WTC11 (cell line): ENCODE measurements at regions not wholly inside any gene's neighbourhood (a gene's known extent, or its start where the extent isn't known, plus 50 kb on each side); places are given as distances from the start of the nearest gene placed in this dataset.

Experiments
- ATAC-seq: fragments of 200-7000 bp; cut with Tn5 transposase; 2 replicates; pipeline ENCODE4 v1.10.0; 2021; ENCODE audit warnings: mild to moderate bottlenecking, moderate library complexity
- CTCF ChIA-PET: fragments of 300-600 bp; sonication (Branson Sonifier 250); formaldehyde crosslinking; loops from one replicate; lab custom pipeline; 2021; ENCODE audit warnings: antibody characterized with exemption; lab: Charles Lee
- POLR2A ChIA-PET: fragments of 350-600 bp; sonication (Branson Sonifier 250); formaldehyde crosslinking; loops from one replicate; lab custom pipeline; 2021; ENCODE audit warnings: antibody characterized with exemption; lab: Charles Lee
- DNase-seq: peaks from one replicate; pipeline ENCODE4 v3.0.0; 2021; ENCODE audit warnings: low spot score
- H3K27ac Mint-ChIP-seq: 2 replicates; pipeline ENCODE4 v1.8.0; 2021; ENCODE audit warnings: mixed read lengths
- H3K27me3 Mint-ChIP-seq: 2 replicates; pipeline ENCODE4 v1.8.0; 2021; ENCODE audit warnings: low read depth, mild to moderate bottlenecking, moderate library complexity, mixed read lengths
- H3K36me3 Mint-ChIP-seq: 2 replicates; pipeline ENCODE4 v1.8.0; 2021; ENCODE audit warnings: mixed read lengths
- H3K4me1 Mint-ChIP-seq: 2 replicates; pipeline ENCODE4 v1.8.0; 2022; ENCODE audit warnings: mixed read lengths
- H3K4me3 Mint-ChIP-seq: 2 replicates; pipeline ENCODE4 v1.8.0; 2021; ENCODE audit warnings: mild to moderate bottlenecking, moderate library complexity, mixed read lengths
- H3K9me3 Mint-ChIP-seq: 2 replicates; pipeline ENCODE4 v1.8.0; 2021; ENCODE audit warnings: mixed read lengths
- ELF4 ChIP-seq: sonication (generic); formaldehyde crosslinking; IDR thresholded peaks from 2 replicates; pipeline ENCODE4 v1.8.1; 2022; ENCODE audit warnings: low read depth, mild to moderate bottlenecking, moderate library complexity, missing genetic modification reagents
- EMX1 ChIP-seq: fragments of 250-450 bp; sonication (Bioruptor Pico); IDR thresholded peaks from 2 replicates; pipeline ENCODE4 v1.8.0; 2021; ENCODE audit warnings: mild to moderate bottlenecking
- IRF2 ChIP-seq: sonication (generic); formaldehyde crosslinking; IDR thresholded peaks from 2 replicates; pipeline ENCODE4 v1.8.0; 2022; ENCODE audit warnings: low read depth, missing genetic modification reagents, borderline replicate concordance
- JUN ChIP-seq: sonication (generic); formaldehyde crosslinking; IDR thresholded peaks from 2 replicates; pipeline ENCODE4 v1.8.0; 2023; ENCODE audit warnings: mild to moderate bottlenecking, missing genetic modification reagents
- RELA ChIP-seq: sonication (generic); formaldehyde crosslinking; IDR thresholded peaks from 2 replicates; pipeline ENCODE4 v1.8.1; 2022; ENCODE audit warnings: missing genetic modification reagents, mild to moderate bottlenecking, borderline replicate concordance
- SMAD4 ChIP-seq: sonication (generic); formaldehyde crosslinking; IDR thresholded peaks from 2 replicates; pipeline ENCODE4 v1.8.0; 2022; ENCODE audit warnings: mild to moderate bottlenecking, missing genetic modification reagents
- ZNF317 ChIP-seq: sonication (generic); formaldehyde crosslinking; IDR thresholded peaks from 2 replicates; pipeline ENCODE4 v1.8.1; 2023; ENCODE audit warnings: low read depth, mild to moderate bottlenecking, moderate library complexity, missing genetic modification reagents, borderline replicate concordance
- ZNF423 ChIP-seq: fragments of 250-450 bp; sonication (Bioruptor Pico); IDR thresholded peaks from 2 replicates; pipeline ENCODE4 v2.1.2; 2022; ENCODE audit warnings: mild to moderate bottlenecking, moderate library complexity
- ZNF671 ChIP-seq: fragments of 250-450 bp; sonication (Bioruptor Pico); IDR thresholded peaks from 2 replicates; pipeline ENCODE4 v1.8.0; 2021; ENCODE audit warnings: mild to moderate bottlenecking
- TF ChIP-seq, protein P1 (sequence below): sonication (generic); formaldehyde crosslinking; conservative IDR thresholded peaks from 2 replicates; pipeline ENCODE4 v1.8.1; 2023; ENCODE audit warnings: mild to moderate bottlenecking, low read depth, missing genetic modification reagents, moderate library complexity
- TF ChIP-seq, protein P2 (sequence below): fragments of 250-450 bp; sonication (Bioruptor Pico); IDR thresholded peaks from 2 replicates; pipeline ENCODE4 v1.9.0; 2021; ENCODE audit warnings: moderate library complexity, mild to moderate bottlenecking, inconsistent platforms, borderline replicate concordance
- TF ChIP-seq, protein P3 (sequence below): sonication (generic); formaldehyde crosslinking; IDR thresholded peaks from 2 replicates; pipeline ENCODE4 v1.8.1; 2022; ENCODE audit warnings: missing genetic modification reagents, borderline replicate concordance
- TF ChIP-seq, protein P4 (sequence below): fragments of 250-450 bp; sonication (Bioruptor Pico); IDR thresholded peaks from 2 replicates; pipeline ENCODE4 v2.1.2; 2022; ENCODE audit warnings: mild to moderate bottlenecking, moderate library complexity
- TF ChIP-seq, protein P5 (sequence below): sonication (generic); formaldehyde crosslinking; IDR thresholded peaks from 2 replicates; pipeline ENCODE4 v1.8.1; 2023; ENCODE audit warnings: mild to moderate bottlenecking, moderate library complexity, missing genetic modification reagents
- TF ChIP-seq, protein P6 (sequence below): sonication (generic); formaldehyde crosslinking; conservative IDR thresholded peaks from 2 replicates; pipeline ENCODE4 v1.8.1; 2022; ENCODE audit warnings: mild to moderate bottlenecking, missing genetic modification reagents
- TF ChIP-seq, protein P7 (sequence below): sonication (generic); formaldehyde crosslinking; IDR thresholded peaks from 2 replicates; pipeline ENCODE4 v1.8.1; 2022; ENCODE audit warnings: mild to moderate bottlenecking, moderate library complexity, missing genetic modification reagents
- TF ChIP-seq, protein P8 (sequence below): fragments of 250-450 bp; sonication (Bioruptor Pico); IDR thresholded peaks from 2 replicates; pipeline ENCODE4 v1.9.0; 2021; ENCODE audit warnings: mild to moderate bottlenecking

DNA sequence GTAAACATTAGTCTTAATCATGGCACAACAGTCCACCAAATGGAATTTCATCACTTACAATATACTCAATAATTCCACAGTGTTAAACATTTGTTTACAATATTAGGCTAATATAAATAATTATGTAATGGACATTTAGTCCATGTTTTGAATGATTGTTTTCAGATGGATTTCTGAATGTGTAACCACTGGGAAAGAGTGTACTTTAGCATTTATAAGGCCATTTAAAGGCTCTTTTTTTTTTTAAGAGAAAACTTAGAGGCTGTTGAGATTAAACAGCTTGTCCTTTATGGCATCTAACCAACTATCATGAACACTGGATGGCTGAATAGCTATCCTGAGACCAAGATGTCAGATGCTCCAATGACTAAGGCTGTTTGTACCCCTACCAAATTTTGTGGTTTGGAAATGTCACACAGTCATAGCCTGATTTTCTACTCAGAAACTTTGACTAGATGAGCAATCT is 248.3 kb upstream of the GLI3 start:
- ATAC-seq (no peak), DNase-seq (no peak)
- Mint-ChIP-seq H3K4me3 (no peak overlapping the region), H3K27me3 (no peaks in the 10 kb centered on the region), H3K36me3 (no peaks in the 10 kb centered on the region), H3K9me3 (no peaks in the 10 kb centered on the region), H3K4me1 (peaks cover 25% of the 10 kb centered on the region), H3K27ac (no peak overlapping the region)
- TF ChIP-seq, protein P1, sequence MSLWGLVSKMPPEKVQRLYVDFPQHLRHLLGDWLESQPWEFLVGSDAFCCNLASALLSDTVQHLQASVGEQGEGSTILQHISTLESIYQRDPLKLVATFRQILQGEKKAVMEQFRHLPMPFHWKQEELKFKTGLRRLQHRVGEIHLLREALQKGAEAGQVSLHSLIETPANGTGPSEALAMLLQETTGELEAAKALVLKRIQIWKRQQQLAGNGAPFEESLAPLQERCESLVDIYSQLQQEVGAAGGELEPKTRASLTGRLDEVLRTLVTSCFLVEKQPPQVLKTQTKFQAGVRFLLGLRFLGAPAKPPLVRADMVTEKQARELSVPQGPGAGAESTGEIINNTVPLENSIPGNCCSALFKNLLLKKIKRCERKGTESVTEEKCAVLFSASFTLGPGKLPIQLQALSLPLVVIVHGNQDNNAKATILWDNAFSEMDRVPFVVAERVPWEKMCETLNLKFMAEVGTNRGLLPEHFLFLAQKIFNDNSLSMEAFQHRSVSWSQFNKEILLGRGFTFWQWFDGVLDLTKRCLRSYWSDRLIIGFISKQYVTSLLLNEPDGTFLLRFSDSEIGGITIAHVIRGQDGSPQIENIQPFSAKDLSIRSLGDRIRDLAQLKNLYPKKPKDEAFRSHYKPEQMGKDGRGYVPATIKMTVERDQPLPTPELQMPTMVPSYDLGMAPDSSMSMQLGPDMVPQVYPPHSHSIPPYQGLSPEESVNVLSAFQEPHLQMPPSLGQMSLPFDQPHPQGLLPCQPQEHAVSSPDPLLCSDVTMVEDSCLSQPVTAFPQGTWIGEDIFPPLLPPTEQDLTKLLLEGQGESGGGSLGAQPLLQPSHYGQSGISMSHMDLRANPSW (CRISPR knock-in tag), result no peak
- TF ChIP-seq SMAD4 (no peak), EMX1 (CRISPR knock-in tag) (no peak), ELF4 (CRISPR knock-in tag) (no peak), ZNF423 (no peak), JUN (CRISPR knock-in tag) (no peak), RELA (no peak), IRF2 (CRISPR knock-in tag) (no peak), ZNF671 (CRISPR knock-in tag) (no peak), ZNF317 (CRISPR knock-in tag) (no peak)
- TF ChIP-seq, protein P2, sequence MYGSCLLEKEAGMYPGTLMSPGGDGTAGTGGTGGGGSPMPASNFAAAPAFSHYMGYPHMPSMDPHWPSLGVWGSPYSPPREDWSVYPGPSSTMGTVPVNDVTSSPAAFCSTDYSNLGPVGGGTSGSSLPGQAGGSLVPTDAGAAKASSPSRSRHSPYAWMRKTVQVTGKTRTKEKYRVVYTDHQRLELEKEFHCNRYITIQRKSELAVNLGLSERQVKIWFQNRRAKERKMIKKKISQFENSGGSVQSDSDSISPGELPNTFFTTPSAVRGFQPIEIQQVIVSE (CRISPR knock-in tag), result no peak
- TF ChIP-seq, protein P3, sequence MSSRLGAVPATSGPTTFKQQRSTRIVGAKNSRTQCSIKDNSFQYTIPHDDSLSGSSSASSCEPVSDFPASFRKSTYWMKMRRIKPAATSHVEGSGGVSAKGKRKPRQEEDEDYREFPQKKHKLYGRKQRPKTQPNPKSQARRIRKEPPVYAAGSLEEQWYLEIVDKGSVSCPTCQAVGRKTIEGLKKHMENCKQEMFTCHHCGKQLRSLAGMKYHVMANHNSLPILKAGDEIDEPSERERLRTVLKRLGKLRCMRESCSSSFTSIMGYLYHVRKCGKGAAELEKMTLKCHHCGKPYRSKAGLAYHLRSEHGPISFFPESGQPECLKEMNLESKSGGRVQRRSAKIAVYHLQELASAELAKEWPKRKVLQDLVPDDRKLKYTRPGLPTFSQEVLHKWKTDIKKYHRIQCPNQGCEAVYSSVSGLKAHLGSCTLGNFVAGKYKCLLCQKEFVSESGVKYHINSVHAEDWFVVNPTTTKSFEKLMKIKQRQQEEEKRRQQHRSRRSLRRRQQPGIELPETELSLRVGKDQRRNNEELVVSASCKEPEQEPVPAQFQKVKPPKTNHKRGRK (CRISPR knock-in tag), result no peak
- TF ChIP-seq, protein P4, sequence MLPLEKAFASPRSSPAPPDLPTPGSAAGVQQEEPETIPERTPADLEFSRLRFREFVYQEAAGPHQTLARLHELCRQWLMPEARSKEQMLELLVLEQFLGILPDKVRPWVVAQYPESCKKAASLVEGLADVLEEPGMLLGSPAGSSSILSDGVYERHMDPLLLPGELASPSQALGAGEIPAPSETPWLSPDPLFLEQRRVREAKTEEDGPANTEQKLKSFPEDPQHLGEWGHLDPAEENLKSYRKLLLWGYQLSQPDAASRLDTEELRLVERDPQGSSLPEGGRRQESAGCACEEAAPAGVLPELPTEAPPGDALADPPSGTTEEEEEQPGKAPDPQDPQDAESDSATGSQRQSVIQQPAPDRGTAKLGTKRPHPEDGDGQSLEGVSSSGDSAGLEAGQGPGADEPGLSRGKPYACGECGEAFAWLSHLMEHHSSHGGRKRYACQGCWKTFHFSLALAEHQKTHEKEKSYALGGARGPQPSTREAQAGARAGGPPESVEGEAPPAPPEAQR, result no peak
- TF ChIP-seq, protein P5, sequence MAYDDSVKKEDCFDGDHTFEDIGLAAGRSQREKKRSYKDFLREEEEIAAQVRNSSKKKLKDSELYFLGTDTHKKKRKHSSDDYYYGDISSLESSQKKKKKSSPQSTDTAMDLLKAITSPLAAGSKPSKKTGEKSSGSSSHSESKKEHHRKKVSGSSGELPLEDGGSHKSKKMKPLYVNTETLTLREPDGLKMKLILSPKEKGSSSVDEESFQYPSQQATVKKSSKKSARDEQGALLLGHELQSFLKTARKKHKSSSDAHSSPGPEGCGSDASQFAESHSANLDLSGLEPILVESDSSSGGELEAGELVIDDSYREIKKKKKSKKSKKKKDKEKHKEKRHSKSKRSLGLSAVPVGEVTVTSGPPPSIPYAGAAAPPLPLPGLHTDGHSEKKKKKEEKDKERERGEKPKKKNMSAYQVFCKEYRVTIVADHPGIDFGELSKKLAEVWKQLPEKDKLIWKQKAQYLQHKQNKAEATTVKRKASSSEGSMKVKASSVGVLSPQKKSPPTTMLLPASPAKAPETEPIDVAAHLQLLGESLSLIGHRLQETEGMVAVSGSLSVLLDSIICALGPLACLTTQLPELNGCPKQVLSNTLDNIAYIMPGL (CRISPR knock-in tag), result no peak
- TF ChIP-seq, protein P6, sequence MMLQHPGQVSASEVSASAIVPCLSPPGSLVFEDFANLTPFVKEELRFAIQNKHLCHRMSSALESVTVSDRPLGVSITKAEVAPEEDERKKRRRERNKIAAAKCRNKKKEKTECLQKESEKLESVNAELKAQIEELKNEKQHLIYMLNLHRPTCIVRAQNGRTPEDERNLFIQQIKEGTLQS (CRISPR knock-in tag), result no peak
- TF ChIP-seq, protein P7, sequence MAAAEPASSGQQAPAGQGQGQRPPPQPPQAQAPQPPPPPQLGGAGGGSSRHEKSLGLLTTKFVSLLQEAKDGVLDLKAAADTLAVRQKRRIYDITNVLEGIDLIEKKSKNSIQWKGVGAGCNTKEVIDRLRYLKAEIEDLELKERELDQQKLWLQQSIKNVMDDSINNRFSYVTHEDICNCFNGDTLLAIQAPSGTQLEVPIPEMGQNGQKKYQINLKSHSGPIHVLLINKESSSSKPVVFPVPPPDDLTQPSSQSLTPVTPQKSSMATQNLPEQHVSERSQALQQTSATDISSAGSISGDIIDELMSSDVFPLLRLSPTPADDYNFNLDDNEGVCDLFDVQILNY (CRISPR knock-in tag), result no peak
- TF ChIP-seq, protein P8, sequence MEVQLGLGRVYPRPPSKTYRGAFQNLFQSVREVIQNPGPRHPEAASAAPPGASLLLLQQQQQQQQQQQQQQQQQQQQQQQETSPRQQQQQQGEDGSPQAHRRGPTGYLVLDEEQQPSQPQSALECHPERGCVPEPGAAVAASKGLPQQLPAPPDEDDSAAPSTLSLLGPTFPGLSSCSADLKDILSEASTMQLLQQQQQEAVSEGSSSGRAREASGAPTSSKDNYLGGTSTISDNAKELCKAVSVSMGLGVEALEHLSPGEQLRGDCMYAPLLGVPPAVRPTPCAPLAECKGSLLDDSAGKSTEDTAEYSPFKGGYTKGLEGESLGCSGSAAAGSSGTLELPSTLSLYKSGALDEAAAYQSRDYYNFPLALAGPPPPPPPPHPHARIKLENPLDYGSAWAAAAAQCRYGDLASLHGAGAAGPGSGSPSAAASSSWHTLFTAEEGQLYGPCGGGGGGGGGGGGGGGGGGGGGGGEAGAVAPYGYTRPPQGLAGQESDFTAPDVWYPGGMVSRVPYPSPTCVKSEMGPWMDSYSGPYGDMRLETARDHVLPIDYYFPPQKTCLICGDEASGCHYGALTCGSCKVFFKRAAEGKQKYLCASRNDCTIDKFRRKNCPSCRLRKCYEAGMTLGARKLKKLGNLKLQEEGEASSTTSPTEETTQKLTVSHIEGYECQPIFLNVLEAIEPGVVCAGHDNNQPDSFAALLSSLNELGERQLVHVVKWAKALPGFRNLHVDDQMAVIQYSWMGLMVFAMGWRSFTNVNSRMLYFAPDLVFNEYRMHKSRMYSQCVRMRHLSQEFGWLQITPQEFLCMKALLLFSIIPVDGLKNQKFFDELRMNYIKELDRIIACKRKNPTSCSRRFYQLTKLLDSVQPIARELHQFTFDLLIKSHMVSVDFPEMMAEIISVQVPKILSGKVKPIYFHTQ, result no peak
- ChIA-PET CTCF (interaction anchor here (0.6 to 0.7 kb wide), 2 partner anchors 544 to 545 kb away, joined by 3 to 4 read pairs; no protein-coding TSS in a partner anchor), POLR2A (no interaction called here)
